Psoas muscle (tissue), 7 donors: ENCODE measurements at regions not wholly inside any gene's neighbourhood (a gene's known extent, or its start where the extent isn't known, plus 50 kb on each side); places are given as distances from the start of the nearest gene placed in this dataset.
A peak's percentile ranks its signal among the peaks of the same experiment; 100 is the strongest.

Experiments used
- ATAC-seq, 4 donors: fragments of 200-7000 bp; cut with Tn5 transposase; one replicate each; pipeline ENCODE4 v1.9.1; 2020; ENCODE audit warnings: moderate library complexity in 3 of 4, mild to moderate bottlenecking in 2 of 4
- DNase-seq, 2 donors: peaks; one replicate each; pipeline ENCODE4 v3.0.0-alpha.2; 2020
- H3K27ac ChIP-seq: fragments of 200-600 bp; one replicate; pipeline ENCODE4 v1.8.0; 2022
- H3K27me3 ChIP-seq, 3 donors: fragments of 200-600 bp in 1 of 3; one replicate each; pipeline versions ENCODE4 v1.6.1 to v1.8.0; 2013 to 2022; ENCODE audit warnings: low read length in 2 of 3, mild to moderate bottlenecking in 2 of 3, moderate library complexity in 1 of 3; ENCODE audit not compliant: insufficient read depth in 3 of 3
- H3K36me3 ChIP-seq, 2 donors: fragments of 200-600 bp in 1 of 2; one replicate each; pipeline versions ENCODE4 v1.6.1 to v1.8.0; 2013 to 2022; ENCODE audit warnings: low read depth in 1 of 2, mild to moderate bottlenecking in 1 of 2, moderate library complexity in 1 of 2; ENCODE audit not compliant: insufficient read depth in 1 of 2
- H3K4me1 ChIP-seq: fragments of 200-600 bp; one replicate; pipeline ENCODE4 v1.8.0; 2022
- H3K4me3 ChIP-seq: fragments of 200-600 bp; one replicate; pipeline ENCODE4 v1.8.0; 2022; ENCODE audit warnings: mild to moderate bottlenecking
- H3K9me3 ChIP-seq: fragments of 200-600 bp; one replicate; pipeline ENCODE4 v1.8.0; 2022
- CTCF ChIP-seq: fragments of 200-600 bp; IDR thresholded peaks from one replicate; pipeline ENCODE4 v1.8.0; 2022; ENCODE audit warnings: antibody characterized with exemption
- WGBS, 3 donors: extraction: QIAGEN DNeasy Blood & Tissue Kit; methylation state at CpG; one replicate each; pipeline versions ENCODE4 v1.1.6 to v1.1.7; 2013; 5-methylcytosine and 5-hydroxymethylcytosine counted together
- intact Hi-C, 2 donors: fragments of 100-400 bp; cut with DNase I; formaldehyde crosslinking; loops; one replicate each; pipeline versions ENCODE4 v1.11.0 to v1.14.2; 2022
- donor health status: healthy with polysubstance abuse.
- donor health status: DM: no; HTN: no; CAD: no; lungs with moderate emphysema.
- donor health status: Bipolar disorder and iron deficiency.
- donor health status: healthy.
- donor health status: DM: yes; HTN: yes; CAD: no.
- donor health status: DM: no; HTN: no; CAD: no.
- donor health status: DM: yes; HTN: yes; CAD: no.

- no peaks in the 10 kb centered on the region for H3K36me3 ChIP-seq
- H3K27me3 ChIP-seq, result peaks cover 0 to 53% (median 7%) of the 10 kb centered on the region in 3 donors
- no peak overlapping the region for H3K4me3 ChIP-seq
- WGBS, 3 donors, result 69 to 78% (median 71%) methylated on average over 8 of the region's 8 CpGs
- ATAC-seq (no peak), DNase-seq (no peak)
- intact Hi-C loops, result no loop called here
- H3K4me1 ChIP-seq, result no peaks in the 10 kb centered on the region
- no peaks in the 10 kb centered on the region for H3K9me3 ChIP-seq
- TF ChIP-seq CTCF, result no peak
- H3K27ac ChIP-seq, result no peak overlapping the region
These were observed 152.8 kb downstream of the FOXD2 start for GRCh38 chr1:47590523-47591225.

GRCh38 chr1:47591801-47592200, 154.0 kb downstream of the FOXD2 start:
- DNase-seq (no peak), ATAC-seq (no peak)
- no peak for TF ChIP-seq CTCF
- Histone ChIP-seq H3K27ac (no peak overlapping the region), H3K9me3 (no peaks in the 10 kb centered on the region), H3K4me3 (no peak overlapping the region), H3K27me3 (peaks cover 0 to 48% (median 7%) of the 10 kb centered on the region in 3 donors), H3K4me1 (no peaks in the 10 kb centered on the region), H3K36me3 (no peaks in the 10 kb centered on the region)
- WGBS, 3 donors, result 97 to 99% (median 98%) methylated on average over 7 of the region's 7 CpGs
- intact Hi-C loops, result no loop called here

GRCh38 chr1:47592296-47593012, 154.6 kb downstream of the FOXD2 start:
- H3K4me3 ChIP-seq, result no peak overlapping the region
- no peak for ATAC-seq
- TF ChIP-seq CTCF, result no peak
- intact Hi-C loops, result no loop called here
- no peaks in the 10 kb centered on the region for H3K4me1 ChIP-seq
- H3K36me3 ChIP-seq, result no peaks in the 10 kb centered on the region
- no peak overlapping the region for H3K27ac ChIP-seq
- DNase-seq, result no peak
- peaks cover 0 to 48% (median 7%) of the 10 kb centered on the region in 3 donors for H3K27me3 ChIP-seq
- H3K9me3 ChIP-seq, result no peaks in the 10 kb centered on the region
- WGBS, 3 donors, result 85 to 89% (median 86%) methylated on average over 14 to 15 of the region's 15 CpGs

GRCh38 chr1:47593013-47593568, 155.2 kb downstream of the FOXD2 start:
- DNase-seq, result no peak
- Histone ChIP-seq H3K9me3 (no peaks in the 10 kb centered on the region), H3K27me3 (peaks cover 0 to 48% (median 7%) of the 10 kb centered on the region in 3 donors), H3K36me3 (no peaks in the 10 kb centered on the region), H3K4me1 (no peaks in the 10 kb centered on the region), H3K27ac (no peak overlapping the region), H3K4me3 (peak overlapping the region; percentile 37)
- no peak for ATAC-seq
- intact Hi-C loops, result no loop called here
- WGBS, 3 donors, result 7 to 13% (median 9%) methylated on average over 37 to 47 of the region's 47 CpGs
- no peak for TF ChIP-seq CTCF
